Tibial nerve (tissue), 4 donors: ENCODE measurements at regions not wholly inside any gene's neighbourhood (a gene's known extent, or its start where the extent isn't known, plus 50 kb on each side); places are given as distances from the start of the nearest gene placed in this dataset.

Experiments used
- DNase-seq, 2 donors: peaks; one replicate each; pipeline ENCODE4 v3.0.0-alpha.2; 2019; ENCODE audit warnings: low spot score in 2 of 2
- H3K27ac ChIP-seq, 4 donors: fragments of 200-600 bp; sonication (generic) in 3 of 4; one replicate each; pipeline ENCODE4 v1.5.1; 2017 to 2019; ENCODE audit warnings: mild to moderate bottlenecking in 1 of 4
- H3K27me3 ChIP-seq, 2 donors: fragments of 200-600 bp; sonication (generic) in 1 of 2; one replicate each; pipeline versions ENCODE4 v1.5.1 to v1.6.0; 2017 to 2019
- H3K36me3 ChIP-seq, 3 donors: fragments of 200-600 bp; sonication (generic); one replicate each; pipeline ENCODE4 v1.5.1; 2018 to 2019
- H3K4me1 ChIP-seq, 4 donors: fragments of 200-600 bp; sonication (generic) in 3 of 4; one replicate each; pipeline ENCODE4 v1.5.1; 2017 to 2019
- H3K4me3 ChIP-seq, 4 donors: fragments of 200-600 bp; sonication (generic) in 3 of 4; one replicate each; pipeline ENCODE4 v1.5.1; 2017 to 2019; ENCODE audit warnings: mild to moderate bottlenecking in 1 of 4, moderate library complexity in 1 of 4
- H3K9me3 ChIP-seq, 4 donors: fragments of 200-600 bp; sonication (generic) in 3 of 4; one replicate each; pipeline ENCODE4 v1.5.1; 2017 to 2019
- EP300 ChIP-seq, 2 donors: sonication (generic); formaldehyde crosslinking; IDR thresholded peaks; one replicate each; pipeline ENCODE4 v1.6.1; 2017; ENCODE audit warnings: antibody characterized with exemption in 2 of 2, mild to moderate bottlenecking in 1 of 2
- POLR2A ChIP-seq, 2 donors: fragments of 450-650 bp; IDR thresholded peaks; one replicate each; pipeline ENCODE4 v1.6.1; 2017; ENCODE audit warnings: antibody characterized with exemption in 2 of 2, mild to moderate bottlenecking in 2 of 2, moderate library complexity in 2 of 2
- WGBS, 2 donors: methylation state at CpG; one replicate each; pipeline ENCODE4 v1.1.5; 2018; 5-methylcytosine and 5-hydroxymethylcytosine counted together
- TF ChIP-seq, protein P1 (sequence below), 5 experiments: fragments of 200-600 bp in 3 of 5; fragments of 450-650 bp in 2 of 5; sonication (generic) in 3 of 5; IDR thresholded peaks; one replicate each; pipeline ENCODE4 v1.5.1; 2016 to 2019; ENCODE audit warnings: antibody characterized with exemption in 5 of 5, mild to moderate bottlenecking in 3 of 5, moderate library complexity in 2 of 5

- DNase-seq, result no peak
- Histone ChIP-seq H3K4me3 (no peak overlapping the region), H3K27me3 (no peaks in the 10 kb centered on the region), H3K27ac (no peak overlapping the region), H3K36me3 (no peaks in the 10 kb centered on the region), H3K4me1 (no peaks in the 10 kb centered on the region), H3K9me3 (no peaks in the 10 kb centered on the region)
- WGBS, 2 donors, result 79 to 85% methylated on average over 8 of the region's 8 CpGs
- TF ChIP-seq EP300 (IDR thresholded peaks at IDR 0.05), result no peak
- TF ChIP-seq, protein P1, sequence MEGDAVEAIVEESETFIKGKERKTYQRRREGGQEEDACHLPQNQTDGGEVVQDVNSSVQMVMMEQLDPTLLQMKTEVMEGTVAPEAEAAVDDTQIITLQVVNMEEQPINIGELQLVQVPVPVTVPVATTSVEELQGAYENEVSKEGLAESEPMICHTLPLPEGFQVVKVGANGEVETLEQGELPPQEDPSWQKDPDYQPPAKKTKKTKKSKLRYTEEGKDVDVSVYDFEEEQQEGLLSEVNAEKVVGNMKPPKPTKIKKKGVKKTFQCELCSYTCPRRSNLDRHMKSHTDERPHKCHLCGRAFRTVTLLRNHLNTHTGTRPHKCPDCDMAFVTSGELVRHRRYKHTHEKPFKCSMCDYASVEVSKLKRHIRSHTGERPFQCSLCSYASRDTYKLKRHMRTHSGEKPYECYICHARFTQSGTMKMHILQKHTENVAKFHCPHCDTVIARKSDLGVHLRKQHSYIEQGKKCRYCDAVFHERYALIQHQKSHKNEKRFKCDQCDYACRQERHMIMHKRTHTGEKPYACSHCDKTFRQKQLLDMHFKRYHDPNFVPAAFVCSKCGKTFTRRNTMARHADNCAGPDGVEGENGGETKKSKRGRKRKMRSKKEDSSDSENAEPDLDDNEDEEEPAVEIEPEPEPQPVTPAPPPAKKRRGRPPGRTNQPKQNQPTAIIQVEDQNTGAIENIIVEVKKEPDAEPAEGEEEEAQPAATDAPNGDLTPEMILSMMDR (IDR thresholded peaks at IDR 0.05), result no peak
- no peak for TF ChIP-seq POLR2A (IDR thresholded peaks at IDR 0.05)
Observed at GRCh38 chr5:145682197-145682899, 152.8 kb downstream of the PRELID2 start.

DNA sequence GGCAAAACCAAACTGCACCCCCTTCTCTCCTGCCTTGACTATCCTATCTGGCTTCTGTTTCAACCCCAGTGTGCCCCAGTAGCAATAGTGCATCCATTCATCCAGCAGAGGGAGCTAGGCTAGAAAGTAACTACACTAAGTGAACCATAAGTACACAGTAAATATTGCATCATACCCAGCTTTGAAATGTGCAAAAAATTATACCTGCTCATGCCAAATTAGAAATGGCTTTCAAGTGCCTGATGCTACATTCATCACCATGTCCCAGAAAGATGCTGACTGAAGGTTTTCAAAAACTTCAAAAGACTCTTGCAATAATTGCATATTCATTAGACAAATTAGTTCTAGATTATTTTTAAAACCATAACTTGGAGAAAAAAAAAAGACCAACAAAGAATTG lies 153.5 kb downstream of the PRELID2 start:
- no peak overlapping the region for H3K4me3 ChIP-seq
- no peaks in the 10 kb centered on the region for H3K4me1 ChIP-seq
- no peaks in the 10 kb centered on the region for H3K9me3 ChIP-seq
- H3K27me3 ChIP-seq, result no peaks in the 10 kb centered on the region
- no peak overlapping the region for H3K27ac ChIP-seq
- no peaks in the 10 kb centered on the region for H3K36me3 ChIP-seq
- TF ChIP-seq, protein P1 (IDR thresholded peaks at IDR 0.05), result peak; percentile 43 to 58 (median 51)
- no peak for TF ChIP-seq POLR2A (IDR thresholded peaks at IDR 0.05)
- no peak for TF ChIP-seq EP300 (IDR thresholded peaks at IDR 0.05)
- peak; percentile 25 to 78 for DNase-seq

DNA sequence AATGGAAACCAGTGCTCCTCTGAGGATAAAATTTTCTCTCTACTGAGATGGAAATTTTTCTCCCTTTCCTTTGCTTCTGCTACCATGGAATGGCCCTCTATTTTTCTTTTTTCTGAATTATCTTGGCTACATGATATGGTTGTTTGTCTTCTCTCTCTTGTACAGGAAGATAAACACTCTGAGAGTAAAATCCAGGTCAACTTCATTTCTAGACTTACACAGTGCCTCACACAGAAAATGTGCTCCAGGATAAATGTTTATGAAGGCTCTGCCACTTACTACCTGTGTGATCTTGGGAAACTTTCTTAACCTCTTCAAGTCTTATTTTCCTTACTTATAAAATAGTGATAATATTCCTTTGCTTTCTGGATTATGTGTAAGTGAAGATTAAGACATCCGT lies 153.9 kb downstream of the PRELID2 start:
- Histone ChIP-seq H3K36me3 (no peaks in the 10 kb centered on the region), H3K4me1 (no peaks in the 10 kb centered on the region), H3K9me3 (no peaks in the 10 kb centered on the region), H3K4me3 (no peak overlapping the region), H3K27ac (peak overlapping the region in 1 of 4 donors; percentile 6), H3K27me3 (no peaks in the 10 kb centered on the region)
- 90 to 97% methylated on average over 1 of the region's 1 CpG for WGBS, 2 donors
- no peak for DNase-seq
- TF ChIP-seq, protein P1 (IDR thresholded peaks at IDR 0.05), result no peak
- no peak for TF ChIP-seq POLR2A (IDR thresholded peaks at IDR 0.05)
- no peak for TF ChIP-seq EP300 (IDR thresholded peaks at IDR 0.05)

GRCh38 chr5:145680767-145681166 lies 154.4 kb downstream of the PRELID2 start:
- Histone ChIP-seq H3K4me3 (no peak overlapping the region), H3K36me3 (no peaks in the 10 kb centered on the region), H3K4me1 (no peaks in the 10 kb centered on the region), H3K9me3 (no peaks in the 10 kb centered on the region), H3K27ac (peak overlapping the region in 1 of 4 donors; percentile 6), H3K27me3 (no peaks in the 10 kb centered on the region)
- TF ChIP-seq, protein P1 (IDR thresholded peaks at IDR 0.05), result no peak
- TF ChIP-seq EP300 (IDR thresholded peaks at IDR 0.05) (no peak), POLR2A (IDR thresholded peaks at IDR 0.05) (no peak)
- WGBS, 2 donors, result 65 to 73% methylated on average over 7 of the region's 7 CpGs
- DNase-seq, result peak in 1 of 2 donors; percentile 8

GRCh38 chr5:145680169-145680568 lies 155.0 kb downstream of the PRELID2 start:
- Histone ChIP-seq H3K9me3 (no peaks in the 10 kb centered on the region), H3K4me1 (no peaks in the 10 kb centered on the region), H3K36me3 (no peaks in the 10 kb centered on the region), H3K27me3 (no peaks in the 10 kb centered on the region), H3K4me3 (no peak overlapping the region), H3K27ac (no peak overlapping the region)
- DNase-seq, result no peak
- TF ChIP-seq EP300 (IDR thresholded peaks at IDR 0.05), result no peak
